HEK293 (cell line): ENCODE measurements at regions not wholly inside any gene's neighbourhood (a gene's known extent, or its start where the extent isn't known, plus 50 kb on each side); places are given as distances from the start of the nearest gene placed in this dataset.

Experiments
- CTCF ChIA-PET: fragments of 350-600 bp; formaldehyde crosslinking; extraction: SDS; loops from one replicate; lab custom pipeline; 2021; ENCODE audit warnings: antibody characterized with exemption; lab: Yijun Ruan, JAX
- POLR2A ChIA-PET: fragments of 300-600 bp; formaldehyde crosslinking; extraction: SDS; loops from one replicate; lab custom pipeline; 2020; ENCODE audit warnings: antibody characterized with exemption, inconsistent platforms; lab: Yijun Ruan, JAX
- H3K27ac ChIP-seq: fragments of 200-500 bp; sonication (Bioruptor generic); 2 replicates; pipeline ENCODE4 v1.5.1; 2014; ENCODE audit warnings: low read depth, low read length, control low read depth, inconsistent platforms; ENCODE audit errors: extremely low read depth
- H3K36me3 ChIP-seq, 2 experiments: fragments of 200-500 bp in 1 of 2; sonication (Bioruptor generic) in 1 of 2; 1 replicate in 1 of 2; 2 replicates in 1 of 2; pipeline ENCODE4 v1.5.1; 2014 to 2017; ENCODE audit warnings: inconsistent platforms in 2 of 2, low read length in 2 of 2; ENCODE audit not compliant: control insufficient read depth in 2 of 2, insufficient read depth in 1 of 2
- H3K4me1 ChIP-seq: fragments of 200-500 bp; sonication (Bioruptor generic); 2 replicates; pipeline ENCODE4 v1.5.1; 2014; ENCODE audit warnings: mild to moderate bottlenecking, low read length, inconsistent platforms; ENCODE audit not compliant: control insufficient read depth, insufficient read depth
- H3K4me3 ChIP-seq: 2 replicates; pipeline ENCODE4 v1.5.1; 2011; ENCODE audit warnings: low read depth, mild to moderate bottlenecking, control low read depth, low read length, moderate library complexity
- H3K9me3 ChIP-seq: fragments of 200-500 bp; sonication (Bioruptor generic); 2 replicates; pipeline ENCODE4 v1.5.1; 2014; ENCODE audit warnings: low read depth, low read length, inconsistent platforms; ENCODE audit not compliant: control insufficient read depth, insufficient read depth
- GFI1B ChIP-seq: fragments of 450-650 bp; formaldehyde crosslinking; IDR thresholded peaks from 2 replicates; pipeline ENCODE4 v1.5.1; 2016; ENCODE audit warnings: missing biosample characterization, missing genetic modification characterization
- GLIS1 ChIP-seq: fragments of 450-650 bp; formaldehyde crosslinking; IDR thresholded peaks from 2 replicates; pipeline ENCODE4 v1.5.1; 2016; ENCODE audit warnings: missing biosample characterization, missing genetic modification characterization
- HOXA7 ChIP-seq: sonication (generic); formaldehyde crosslinking; IDR thresholded peaks from 2 replicates; pipeline ENCODE4 v1.8.1; 2022; ENCODE audit warnings: missing genetic modification reagents, borderline replicate concordance
- REPIN1 ChIP-seq: fragments of 450-650 bp; formaldehyde crosslinking; IDR thresholded peaks from 2 replicates; pipeline ENCODE4 v1.5.1; 2017; ENCODE audit warnings: missing biosample characterization, missing genetic modification characterization, low read depth
- ZBTB1 ChIP-seq: fragments of 450-650 bp; formaldehyde crosslinking; IDR thresholded peaks from 2 replicates; pipeline ENCODE4 v1.5.1; 2016; ENCODE audit warnings: missing biosample characterization, missing genetic modification characterization
- ZNF146 ChIP-seq: fragments of 450-650 bp; formaldehyde crosslinking; IDR thresholded peaks from 2 replicates; pipeline ENCODE4 v1.5.1; 2016; ENCODE audit warnings: missing biosample characterization, missing genetic modification characterization
- ZNF174 ChIP-seq: fragments of 450-650 bp; formaldehyde crosslinking; IDR thresholded peaks from 2 replicates; pipeline ENCODE4 v1.5.0; 2017; ENCODE audit warnings: missing biosample characterization, mild to moderate bottlenecking, missing genetic modification characterization
- ZNF202 ChIP-seq: fragments of 450-650 bp; formaldehyde crosslinking; IDR thresholded peaks from 2 replicates; pipeline ENCODE4 v1.5.1; 2016; ENCODE audit warnings: missing biosample characterization, missing genetic modification characterization, borderline replicate concordance
- ZNF24 ChIP-seq: fragments of 450-650 bp; formaldehyde crosslinking; IDR thresholded peaks from 2 replicates; pipeline ENCODE4 v1.5.1; 2016; ENCODE audit warnings: missing biosample characterization, missing genetic modification characterization
- ZNF350 ChIP-seq: fragments of 450-650 bp; formaldehyde crosslinking; IDR thresholded peaks from 2 replicates; pipeline ENCODE4 v1.5.0; 2017; ENCODE audit warnings: missing biosample characterization, mild to moderate bottlenecking, missing genetic modification characterization
- ZNF404 ChIP-seq: fragments of 450-650 bp; formaldehyde crosslinking; IDR thresholded peaks from 2 replicates; pipeline ENCODE4 v1.5.1; 2017; ENCODE audit warnings: missing biosample characterization, missing genetic modification characterization
- ZNF561 ChIP-seq: fragments of 450-650 bp; IDR thresholded peaks from 2 replicates; pipeline ENCODE4 v1.5.1; 2018; ENCODE audit warnings: missing biosample characterization, missing genetic modification characterization, borderline replicate concordance
- ZNF585B ChIP-seq: fragments of 450-650 bp; formaldehyde crosslinking; IDR thresholded peaks from 2 replicates; pipeline ENCODE4 v1.5.1; 2016; ENCODE audit warnings: missing biosample characterization, missing genetic modification characterization
- ZNF600 ChIP-seq: fragments of 450-650 bp; formaldehyde crosslinking; IDR thresholded peaks from 2 replicates; pipeline ENCODE4 v1.5.1; 2016; ENCODE audit warnings: missing biosample characterization, missing genetic modification characterization
- ZNF626 ChIP-seq: fragments of 450-650 bp; sonication (Bioruptor Pico); formaldehyde crosslinking; IDR thresholded peaks from 2 replicates; pipeline ENCODE4 v1.5.1; 2018; ENCODE audit warnings: missing biosample characterization, missing genetic modification characterization, inconsistent platforms
- TF ChIP-seq, protein P1 (sequence below): fragments of 450-650 bp; formaldehyde crosslinking; optimal IDR thresholded peaks from 2 replicates; pipeline ENCODE3; 2016; ENCODE audit warnings: missing biosample characterization, mild to moderate bottlenecking, missing genetic modification characterization
- TF ChIP-seq, protein P2 (sequence below): fragments of 450-650 bp; formaldehyde crosslinking; IDR thresholded peaks from 2 replicates; pipeline ENCODE4 v1.5.1; 2016; ENCODE audit warnings: missing biosample characterization, missing genetic modification characterization
- TF ChIP-seq, protein P3 (sequence below): fragments of 450-650 bp; formaldehyde crosslinking; IDR thresholded peaks from 2 replicates; pipeline ENCODE4 v1.5.1; 2016; ENCODE audit warnings: missing biosample characterization, missing genetic modification characterization
- TF ChIP-seq, protein P4 (sequence below): fragments of 450-650 bp; formaldehyde crosslinking; IDR thresholded peaks from 2 replicates; pipeline ENCODE4 v1.5.1; 2017; ENCODE audit warnings: missing biosample characterization, missing genetic modification characterization
- TF ChIP-seq, protein P5 (sequence below): fragments of 450-650 bp; formaldehyde crosslinking; IDR thresholded peaks from 2 replicates; pipeline ENCODE4 v1.5.1; 2016; ENCODE audit warnings: missing biosample characterization, missing genetic modification characterization
- TF ChIP-seq, protein P6 (sequence below): fragments of 450-650 bp; IDR thresholded peaks from 2 replicates; pipeline ENCODE4 v1.5.1; 2018; ENCODE audit warnings: missing biosample characterization, missing genetic modification characterization

DNA sequence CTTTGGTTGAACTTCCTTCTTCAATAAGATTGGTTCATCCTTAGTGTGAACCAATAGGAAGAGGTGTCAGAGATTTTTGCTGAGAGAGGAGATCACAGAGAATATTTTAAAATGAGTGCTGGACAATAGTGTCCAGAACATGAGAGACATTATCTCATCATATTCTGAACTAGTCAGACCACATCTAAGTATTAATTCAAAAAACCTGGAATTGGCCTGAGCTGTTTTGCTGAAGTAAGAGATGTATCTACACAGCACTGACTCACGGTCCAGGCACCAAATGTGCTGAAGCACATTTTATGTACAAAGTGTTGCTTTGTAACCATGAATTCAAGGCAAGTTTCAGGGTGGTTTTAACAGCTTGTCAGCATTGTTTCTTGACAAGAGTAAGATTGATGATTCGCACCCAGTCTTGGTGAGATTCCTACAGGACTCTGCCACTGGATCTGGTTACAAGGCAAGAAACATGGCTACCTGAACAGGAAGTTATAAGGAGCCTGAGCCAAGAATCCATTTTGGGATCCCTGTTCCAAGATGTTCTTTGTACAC, 178.2 kb upstream of the HEY2 start (continued):
- no peak for TF ChIP-seq ZNF146 (tag by site-specific recombination)

DNA sequence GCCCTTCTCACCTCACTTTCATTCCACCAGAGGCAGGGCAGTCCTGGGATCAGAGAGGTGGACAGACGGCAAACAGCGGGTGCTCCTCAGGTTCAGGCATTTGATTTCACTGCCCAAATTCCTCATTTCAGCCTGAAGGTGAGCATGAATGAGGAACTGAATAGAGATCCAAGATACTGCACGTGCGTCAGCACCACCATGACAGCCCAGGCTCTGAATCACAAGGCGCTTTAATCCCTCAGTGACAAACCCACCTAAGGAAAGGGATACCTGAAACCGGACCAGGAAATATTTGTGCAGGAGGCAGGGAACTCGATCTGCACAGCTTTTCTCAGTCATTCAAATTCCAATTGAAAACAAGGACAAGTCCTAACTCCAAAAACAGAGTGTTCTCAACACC, 174.8 kb upstream of the HEY2 start:
- Histone ChIP-seq H3K36me3 (no peaks in the 10 kb centered on the region), H3K9me3 (no peaks in the 10 kb centered on the region), H3K4me1 (no peaks in the 10 kb centered on the region), H3K27ac (no peak overlapping the region), H3K4me3 (no peak overlapping the region)
- ChIA-PET CTCF (no interaction called here), POLR2A (no interaction called here)
- TF ChIP-seq, protein P1, sequence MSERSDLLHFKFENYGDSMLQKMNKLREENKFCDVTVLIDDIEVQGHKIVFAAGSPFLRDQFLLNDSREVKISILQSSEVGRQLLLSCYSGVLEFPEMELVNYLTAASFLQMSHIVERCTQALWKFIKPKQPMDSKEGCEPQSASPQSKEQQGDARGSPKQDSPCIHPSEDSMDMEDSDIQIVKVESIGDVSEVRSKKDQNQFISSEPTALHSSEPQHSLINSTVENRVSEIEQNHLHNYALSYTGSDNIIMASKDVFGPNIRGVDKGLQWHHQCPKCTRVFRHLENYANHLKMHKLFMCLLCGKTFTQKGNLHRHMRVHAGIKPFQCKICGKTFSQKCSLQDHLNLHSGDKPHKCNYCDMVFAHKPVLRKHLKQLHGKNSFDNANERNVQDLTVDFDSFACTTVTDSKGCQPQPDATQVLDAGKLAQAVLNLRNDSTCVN (tag by site-specific recombination) = no peak
- TF ChIP-seq, protein P2, sequence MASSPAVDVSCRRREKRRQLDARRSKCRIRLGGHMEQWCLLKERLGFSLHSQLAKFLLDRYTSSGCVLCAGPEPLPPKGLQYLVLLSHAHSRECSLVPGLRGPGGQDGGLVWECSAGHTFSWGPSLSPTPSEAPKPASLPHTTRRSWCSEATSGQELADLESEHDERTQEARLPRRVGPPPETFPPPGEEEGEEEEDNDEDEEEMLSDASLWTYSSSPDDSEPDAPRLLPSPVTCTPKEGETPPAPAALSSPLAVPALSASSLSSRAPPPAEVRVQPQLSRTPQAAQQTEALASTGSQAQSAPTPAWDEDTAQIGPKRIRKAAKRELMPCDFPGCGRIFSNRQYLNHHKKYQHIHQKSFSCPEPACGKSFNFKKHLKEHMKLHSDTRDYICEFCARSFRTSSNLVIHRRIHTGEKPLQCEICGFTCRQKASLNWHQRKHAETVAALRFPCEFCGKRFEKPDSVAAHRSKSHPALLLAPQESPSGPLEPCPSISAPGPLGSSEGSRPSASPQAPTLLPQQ (tag by site-specific recombination) = no peak
- TF ChIP-seq GLIS1 (tag by site-specific recombination) = no peak
- no peak for TF ChIP-seq HOXA7 (CRISPR knock-in tag)
- no peak for TF ChIP-seq ZBTB1 (tag by site-specific recombination)
- TF ChIP-seq, protein P3, sequence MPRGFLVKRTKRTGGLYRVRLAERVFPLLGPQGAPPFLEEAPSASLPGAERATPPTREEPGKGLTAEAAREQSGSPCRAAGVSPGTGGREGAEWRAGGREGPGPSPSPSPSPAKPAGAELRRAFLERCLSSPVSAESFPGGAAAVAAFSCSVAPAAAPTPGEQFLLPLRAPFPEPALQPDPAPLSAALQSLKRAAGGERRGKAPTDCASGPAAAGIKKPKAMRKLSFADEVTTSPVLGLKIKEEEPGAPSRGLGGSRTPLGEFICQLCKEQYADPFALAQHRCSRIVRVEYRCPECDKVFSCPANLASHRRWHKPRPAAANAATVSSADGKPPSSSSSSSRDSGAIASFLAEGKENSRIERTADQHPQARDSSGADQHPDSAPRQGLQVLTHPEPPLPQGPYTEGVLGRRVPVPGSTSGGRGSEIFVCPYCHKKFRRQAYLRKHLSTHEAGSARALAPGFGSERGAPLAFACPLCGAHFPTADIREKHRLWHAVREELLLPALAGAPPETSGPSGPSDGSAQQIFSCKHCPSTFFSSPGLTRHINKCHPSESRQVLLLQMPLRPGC (tag by site-specific recombination) = no peak
- no peak for TF ChIP-seq GFI1B (tag by site-specific recombination)
- no peak for TF ChIP-seq ZNF585B (tag by site-specific recombination)
- TF ChIP-seq, protein P4, sequence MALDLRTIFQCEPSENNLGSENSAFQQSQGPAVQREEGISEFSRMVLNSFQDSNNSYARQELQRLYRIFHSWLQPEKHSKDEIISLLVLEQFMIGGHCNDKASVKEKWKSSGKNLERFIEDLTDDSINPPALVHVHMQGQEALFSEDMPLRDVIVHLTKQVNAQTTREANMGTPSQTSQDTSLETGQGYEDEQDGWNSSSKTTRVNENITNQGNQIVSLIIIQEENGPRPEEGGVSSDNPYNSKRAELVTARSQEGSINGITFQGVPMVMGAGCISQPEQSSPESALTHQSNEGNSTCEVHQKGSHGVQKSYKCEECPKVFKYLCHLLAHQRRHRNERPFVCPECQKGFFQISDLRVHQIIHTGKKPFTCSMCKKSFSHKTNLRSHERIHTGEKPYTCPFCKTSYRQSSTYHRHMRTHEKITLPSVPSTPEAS (tag by site-specific recombination) = no peak
- TF ChIP-seq ZNF600 (tag by site-specific recombination) = no peak
- TF ChIP-seq ZNF202 (tag by site-specific recombination) = no peak
- TF ChIP-seq ZNF561 = no peak
- TF ChIP-seq, protein P5, sequence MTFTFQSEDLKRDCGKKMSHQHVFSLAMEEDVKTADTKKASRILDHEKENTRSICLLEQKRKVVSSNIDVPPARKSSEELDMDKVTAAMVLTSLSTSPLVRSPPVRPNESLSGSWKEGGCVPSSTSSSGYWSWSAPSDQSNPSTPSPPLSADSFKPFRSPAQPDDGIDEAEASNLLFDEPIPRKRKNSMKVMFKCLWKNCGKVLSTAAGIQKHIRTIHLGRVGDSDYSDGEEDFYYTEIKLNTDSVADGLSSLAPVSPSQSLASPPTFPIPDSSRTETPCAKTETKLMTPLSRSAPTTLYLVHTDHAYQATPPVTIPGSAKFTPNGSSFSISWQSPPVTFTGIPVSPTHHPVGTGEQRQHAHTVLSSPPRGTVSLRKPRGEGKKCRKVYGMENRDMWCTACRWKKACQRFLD (tag by site-specific recombination) = no peak
- no peak for TF ChIP-seq ZNF626 (tag by site-specific recombination)
- no peak for TF ChIP-seq REPIN1 (tag by site-specific recombination)
- TF ChIP-seq ZNF404 (tag by site-specific recombination) = no peak
- TF ChIP-seq, protein P6, sequence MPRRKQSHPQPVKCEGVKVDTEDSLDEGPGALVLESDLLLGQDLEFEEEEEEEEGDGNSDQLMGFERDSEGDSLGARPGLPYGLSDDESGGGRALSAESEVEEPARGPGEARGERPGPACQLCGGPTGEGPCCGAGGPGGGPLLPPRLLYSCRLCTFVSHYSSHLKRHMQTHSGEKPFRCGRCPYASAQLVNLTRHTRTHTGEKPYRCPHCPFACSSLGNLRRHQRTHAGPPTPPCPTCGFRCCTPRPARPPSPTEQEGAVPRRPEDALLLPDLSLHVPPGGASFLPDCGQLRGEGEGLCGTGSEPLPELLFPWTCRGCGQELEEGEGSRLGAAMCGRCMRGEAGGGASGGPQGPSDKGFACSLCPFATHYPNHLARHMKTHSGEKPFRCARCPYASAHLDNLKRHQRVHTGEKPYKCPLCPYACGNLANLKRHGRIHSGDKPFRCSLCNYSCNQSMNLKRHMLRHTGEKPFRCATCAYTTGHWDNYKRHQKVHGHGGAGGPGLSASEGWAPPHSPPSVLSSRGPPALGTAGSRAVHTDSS (tag by site-specific recombination) = no peak
- no peak for TF ChIP-seq ZNF350 (tag by site-specific recombination)
- TF ChIP-seq ZNF24 (tag by site-specific recombination) = no peak
- TF ChIP-seq ZNF174 = no peak
